ENCODE measurements at regions not wholly inside any gene's neighbourhood (a gene's known extent, or its start where the extent isn't known, plus 50 kb on each side); places are given as distances from the start of the nearest gene placed in this dataset.
"Not testable (repeated sequence)": the region's sequence is repeated elsewhere in the genome, so short reads cannot be mapped to it uniquely, and the experiment has no call there.

GRCh38 chr2:91497129-91498064, 2805.9 kb downstream of the RPIA start:
- TF ChIP-seq, protein P1, sequence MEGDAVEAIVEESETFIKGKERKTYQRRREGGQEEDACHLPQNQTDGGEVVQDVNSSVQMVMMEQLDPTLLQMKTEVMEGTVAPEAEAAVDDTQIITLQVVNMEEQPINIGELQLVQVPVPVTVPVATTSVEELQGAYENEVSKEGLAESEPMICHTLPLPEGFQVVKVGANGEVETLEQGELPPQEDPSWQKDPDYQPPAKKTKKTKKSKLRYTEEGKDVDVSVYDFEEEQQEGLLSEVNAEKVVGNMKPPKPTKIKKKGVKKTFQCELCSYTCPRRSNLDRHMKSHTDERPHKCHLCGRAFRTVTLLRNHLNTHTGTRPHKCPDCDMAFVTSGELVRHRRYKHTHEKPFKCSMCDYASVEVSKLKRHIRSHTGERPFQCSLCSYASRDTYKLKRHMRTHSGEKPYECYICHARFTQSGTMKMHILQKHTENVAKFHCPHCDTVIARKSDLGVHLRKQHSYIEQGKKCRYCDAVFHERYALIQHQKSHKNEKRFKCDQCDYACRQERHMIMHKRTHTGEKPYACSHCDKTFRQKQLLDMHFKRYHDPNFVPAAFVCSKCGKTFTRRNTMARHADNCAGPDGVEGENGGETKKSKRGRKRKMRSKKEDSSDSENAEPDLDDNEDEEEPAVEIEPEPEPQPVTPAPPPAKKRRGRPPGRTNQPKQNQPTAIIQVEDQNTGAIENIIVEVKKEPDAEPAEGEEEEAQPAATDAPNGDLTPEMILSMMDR (IDR thresholded peaks at IDR 0.05), result not testable (repeated sequence)
- TF ChIP-seq POLR2A (IDR thresholded peaks at IDR 0.05); POLR2AphosphoS5 (IDR thresholded peaks at IDR 0.05; ENCODE audit: insufficient read depth in 1 of 2, low read depth in 1 of 2): not testable (repeated sequence)
